Osteoblast (primary cell): ENCODE measurements at regions not wholly inside any gene's neighbourhood (a gene's known extent, or its start where the extent isn't known, plus 50 kb on each side); places are given as distances from the start of the nearest gene placed in this dataset.
A peak's percentile ranks its signal among the peaks of the same experiment; 100 is the strongest.

Source experiments
- DNase-seq: peaks from one replicate; pipeline ENCODE4 v3.0.0; 2011; ENCODE audit warnings: low spot score, mixed read lengths; ENCODE audit not compliant: insufficient read length; ENCODE audit errors: missing footprints
- H2AFZ ChIP-seq: 2 replicates; pipeline ENCODE4 v1.6.0; 2011; ENCODE audit warnings: mild to moderate bottlenecking, low read length
- H3K27ac ChIP-seq: 2 replicates; pipeline ENCODE4 v1.5.1; 2011; ENCODE audit warnings: mild to moderate bottlenecking, low read depth, low read length, moderate library complexity
- H3K27me3 ChIP-seq: 2 replicates; pipeline ENCODE4 v1.6.0; 2012; ENCODE audit warnings: mild to moderate bottlenecking, control low read depth, inconsistent platforms, low read length, moderate library complexity; ENCODE audit not compliant: insufficient read depth
- H3K36me3 ChIP-seq: 2 replicates; pipeline ENCODE4 v1.5.1; 2011; ENCODE audit warnings: mild to moderate bottlenecking, low read length, control low read depth, moderate library complexity; ENCODE audit not compliant: insufficient read depth
- H3K4me1 ChIP-seq: 2 replicates; pipeline ENCODE4 v1.5.1; 2011; ENCODE audit warnings: mild to moderate bottlenecking, low read length, control low read depth, moderate library complexity; ENCODE audit not compliant: insufficient read depth
- H3K4me2 ChIP-seq: 2 replicates; pipeline ENCODE4 v1.6.0; 2011; ENCODE audit warnings: mild to moderate bottlenecking, low read length; ENCODE audit not compliant: insufficient read depth
- H3K4me3 ChIP-seq: fragments of 200-600 bp; sonication (generic); 3 replicates; pipeline ENCODE4 v1.5.1; 2012; ENCODE audit warnings: mild to moderate bottlenecking, low read length, inconsistent platforms; ENCODE audit not compliant: insufficient read depth
- H3K79me2 ChIP-seq: 2 replicates; pipeline ENCODE4 v1.6.0; 2012; ENCODE audit warnings: mild to moderate bottlenecking, low read length, control low read depth, inconsistent platforms; ENCODE audit not compliant: insufficient read depth
- H3K9me3 ChIP-seq: 2 replicates; pipeline ENCODE4 v1.5.1; 2011; ENCODE audit warnings: low read depth, low read length, control low read depth
- H4K20me1 ChIP-seq: 2 replicates; pipeline ENCODE4 v1.6.0; 2012; ENCODE audit warnings: mild to moderate bottlenecking, low read length, control low read depth; ENCODE audit not compliant: insufficient read depth
- CTCF ChIP-seq: IDR thresholded peaks from 2 replicates; pipeline ENCODE4 v1.5.1; 2011; ENCODE audit warnings: mild to moderate bottlenecking, low read depth, low read length, moderate library complexity; ENCODE audit errors: extremely low read depth

- Histone ChIP-seq H2AFZ (no peak overlapping the region), H4K20me1 (no peaks in the 10 kb centered on the region), H3K27me3 (no peaks in the 10 kb centered on the region), H3K79me2 (no peaks in the 10 kb centered on the region), H3K4me2 (no peak overlapping the region), H3K9me3 (peaks cover 2% of the 10 kb centered on the region), H3K36me3 (no peaks in the 10 kb centered on the region), H3K27ac (no peak overlapping the region), H3K4me1 (no peaks in the 10 kb centered on the region), H3K4me3 (no peak overlapping the region)
- TF ChIP-seq CTCF = no peak
- peak; percentile 34 for DNase-seq
These were observed 263.8 kb downstream of the ZBBX start for GRCh38 chr3:167116120-167116922.

- TF ChIP-seq CTCF = no peak
- no peak for DNase-seq
- Histone ChIP-seq H3K4me2 (no peak overlapping the region), H3K4me1 (no peaks in the 10 kb centered on the region), H3K27me3 (no peaks in the 10 kb centered on the region), H3K27ac (no peak overlapping the region), H3K36me3 (no peaks in the 10 kb centered on the region), H3K79me2 (no peaks in the 10 kb centered on the region), H4K20me1 (no peaks in the 10 kb centered on the region), H3K4me3 (no peak overlapping the region), H3K9me3 (peaks cover 2% of the 10 kb centered on the region), H2AFZ (no peak overlapping the region)
These were observed 264.7 kb downstream of the ZBBX start for GRCh38 chr3:167115331-167115934.

- no peaks in the 10 kb centered on the region for H3K4me1 ChIP-seq
- H2AFZ ChIP-seq = no peak overlapping the region
- no peaks in the 10 kb centered on the region for H4K20me1 ChIP-seq
- H3K27me3 ChIP-seq = no peaks in the 10 kb centered on the region
- no peak overlapping the region for H3K4me2 ChIP-seq
- peaks cover 2% of the 10 kb centered on the region for H3K9me3 ChIP-seq
- TF ChIP-seq CTCF = no peak
- H3K36me3 ChIP-seq = no peaks in the 10 kb centered on the region
- no peak overlapping the region for H3K4me3 ChIP-seq
- H3K27ac ChIP-seq = no peak overlapping the region
- no peak for DNase-seq
- no peaks in the 10 kb centered on the region for H3K79me2 ChIP-seq
These were observed 265.5 kb downstream of the ZBBX start for GRCh38 chr3:167114619-167115018.

GRCh38 chr3:167113035-167113830 lies 266.9 kb downstream of the ZBBX start:
- no peak overlapping the region for H3K27ac ChIP-seq
- no peak overlapping the region for H3K4me3 ChIP-seq
- no peaks in the 10 kb centered on the region for H4K20me1 ChIP-seq
- no peaks in the 10 kb centered on the region for H3K27me3 ChIP-seq
- no peak overlapping the region for H3K4me2 ChIP-seq
- TF ChIP-seq CTCF = no peak
- H3K9me3 ChIP-seq = no peaks in the 10 kb centered on the region
- H3K36me3 ChIP-seq = no peaks in the 10 kb centered on the region
- no peak for DNase-seq
- H3K79me2 ChIP-seq = no peaks in the 10 kb centered on the region
- no peak overlapping the region for H2AFZ ChIP-seq
- no peaks in the 10 kb centered on the region for H3K4me1 ChIP-seq
